ENCODE measurements at regions not wholly inside any gene's neighbourhood (a gene's known extent, or its start where the extent isn't known, plus 50 kb on each side); places are given as distances from the start of the nearest gene placed in this dataset.

GRCh38 chr6:126531286-126531685, 191.4 kb downstream of the CENPW start (continued):
- no peak for TF ChIP-seq FOXP4 (CRISPR knock-in tag; IDR thresholded peaks at IDR 0.05)
- TF ChIP-seq ZMAT4 (CRISPR knock-in tag; IDR thresholded peaks at IDR 0.05): no peak
- TF ChIP-seq FOXK1 (CRISPR knock-in tag; IDR thresholded peaks at IDR 0.05): no peak

GRCh38 chr6:126531840-126532239, 191.9 kb downstream of the CENPW start:
- no peak overlapping the region for H3K4me3 Mint-ChIP-seq
- no peaks in the 10 kb centered on the region for H3K27me3 Mint-ChIP-seq (ENCODE audit: low read depth)
- DNase-seq (ENCODE audit: low spot score): no peak
- peaks cover 20% of the 10 kb centered on the region for H3K4me1 Mint-ChIP-seq
- TF ChIP-seq ZNF425 (CRISPR knock-in tag; conservative IDR thresholded peaks at IDR 0.05) (no peak), ZNF423 (CRISPR knock-in tag; IDR thresholded peaks at IDR 0.05) (no peak), MYBL2 (CRISPR knock-in tag; IDR thresholded peaks at IDR 0.05) (no peak), NFE2L1 (CRISPR knock-in tag; IDR thresholded peaks at IDR 0.05) (no peak), HMGA2 (CRISPR knock-in tag; IDR thresholded peaks at IDR 0.05) (no peak), ETV6 (CRISPR knock-in tag; IDR thresholded peaks at IDR 0.05) (no peak), MXD4 (CRISPR knock-in tag; IDR thresholded peaks at IDR 0.05; ENCODE audit: borderline replicate concordance) (no peak), STAT6 (CRISPR knock-in tag; conservative IDR thresholded peaks at IDR 0.05; ENCODE audit: low read depth) (no peak)
- ChIA-PET CTCF (no interaction called here), POLR2A (interaction anchor here (0.6 kb wide), 1 partner anchor 1614 kb away, joined by 3 read pairs; no protein-coding TSS in a partner anchor)
- no peak for ATAC-seq
- H3K9me3 Mint-ChIP-seq: no peaks in the 10 kb centered on the region
- H3K36me3 Mint-ChIP-seq: no peaks in the 10 kb centered on the region
- H3K27ac Mint-ChIP-seq: no peak overlapping the region

- ChIA-PET CTCF (no interaction called here), POLR2A (no interaction called here)
- ATAC-seq (no peak), DNase-seq (ENCODE audit: low spot score) (no peak)
- TF ChIP-seq MLX (CRISPR knock-in tag; IDR thresholded peaks at IDR 0.05): no peak
- no peaks in the 10 kb centered on the region for H3K9me3 Mint-ChIP-seq
- no peaks in the 10 kb centered on the region for H3K36me3 Mint-ChIP-seq
- H3K4me1 Mint-ChIP-seq: peaks cover 16% of the 10 kb centered on the region
- H3K27me3 Mint-ChIP-seq (ENCODE audit: low read depth): no peaks in the 10 kb centered on the region
- H3K4me3 Mint-ChIP-seq: no peak overlapping the region
- H3K27ac Mint-ChIP-seq: no peak overlapping the region
These were observed 194.5 kb downstream of the CENPW start for GRCh38 chr6:126534401-126534800.

GRCh38 chr6:126535138-126535537, 195.2 kb downstream of the CENPW start:
- DNase-seq (ENCODE audit: low spot score) (no peak), ATAC-seq (no peak)
- Mint-ChIP-seq H3K27me3 (ENCODE audit: low read depth) (no peaks in the 10 kb centered on the region), H3K27ac (no peak overlapping the region), H3K4me3 (no peak overlapping the region), H3K36me3 (no peaks in the 10 kb centered on the region), H3K9me3 (no peaks in the 10 kb centered on the region), H3K4me1 (peaks cover 8% of the 10 kb centered on the region)
- ChIA-PET POLR2A (no interaction called here), CTCF (no interaction called here)
- no peak for TF ChIP-seq ZNF532 (CRISPR knock-in tag; IDR thresholded peaks at IDR 0.05; ENCODE audit: borderline replicate concordance)
- TF ChIP-seq USF2 (CRISPR knock-in tag; IDR thresholded peaks at IDR 0.05): no peak
- no peak for TF ChIP-seq PREB (CRISPR knock-in tag; IDR thresholded peaks at IDR 0.05; ENCODE audit: borderline replicate concordance)
- TF ChIP-seq HMGA2 (CRISPR knock-in tag; IDR thresholded peaks at IDR 0.05): no peak

Data from WTC11 (cell line).